ENCODE measurements at regions not wholly inside any gene's neighbourhood (a gene's known extent, or its start where the extent isn't known, plus 50 kb on each side); places are given as distances from the start of the nearest gene placed in this dataset.
"Not testable (repeated sequence)": the region's sequence is repeated elsewhere in the genome, so short reads cannot be mapped to it uniquely, and the experiment has no call there.

DNA sequence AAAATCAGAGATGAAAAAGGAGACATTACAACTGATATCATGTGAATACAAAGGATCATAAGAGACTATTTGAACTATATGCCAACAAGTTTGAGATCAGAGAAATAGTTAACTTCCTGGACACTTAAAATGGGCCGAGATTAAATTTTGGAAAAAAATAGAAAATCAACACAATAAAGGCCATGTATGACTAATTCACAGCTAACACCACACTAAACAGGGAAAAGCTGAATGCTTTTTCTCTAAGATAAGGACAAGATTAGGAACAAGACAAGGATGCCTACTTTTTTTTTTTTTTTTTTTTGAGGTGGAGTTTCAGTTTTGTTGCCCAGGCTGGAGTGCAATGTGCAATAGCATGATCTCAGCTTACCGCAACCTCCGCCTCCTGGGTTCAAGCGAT, 151.4 kb upstream of the MAGI2 start:
- TF ChIP-seq, protein P1, sequence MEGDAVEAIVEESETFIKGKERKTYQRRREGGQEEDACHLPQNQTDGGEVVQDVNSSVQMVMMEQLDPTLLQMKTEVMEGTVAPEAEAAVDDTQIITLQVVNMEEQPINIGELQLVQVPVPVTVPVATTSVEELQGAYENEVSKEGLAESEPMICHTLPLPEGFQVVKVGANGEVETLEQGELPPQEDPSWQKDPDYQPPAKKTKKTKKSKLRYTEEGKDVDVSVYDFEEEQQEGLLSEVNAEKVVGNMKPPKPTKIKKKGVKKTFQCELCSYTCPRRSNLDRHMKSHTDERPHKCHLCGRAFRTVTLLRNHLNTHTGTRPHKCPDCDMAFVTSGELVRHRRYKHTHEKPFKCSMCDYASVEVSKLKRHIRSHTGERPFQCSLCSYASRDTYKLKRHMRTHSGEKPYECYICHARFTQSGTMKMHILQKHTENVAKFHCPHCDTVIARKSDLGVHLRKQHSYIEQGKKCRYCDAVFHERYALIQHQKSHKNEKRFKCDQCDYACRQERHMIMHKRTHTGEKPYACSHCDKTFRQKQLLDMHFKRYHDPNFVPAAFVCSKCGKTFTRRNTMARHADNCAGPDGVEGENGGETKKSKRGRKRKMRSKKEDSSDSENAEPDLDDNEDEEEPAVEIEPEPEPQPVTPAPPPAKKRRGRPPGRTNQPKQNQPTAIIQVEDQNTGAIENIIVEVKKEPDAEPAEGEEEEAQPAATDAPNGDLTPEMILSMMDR (IDR thresholded peaks at IDR 0.05; ENCODE audit: insufficient read depth, low read depth, low read length, missing control alignments) = no peak
- no peak for DNase-seq (ENCODE audit: low read depth)

DNA sequence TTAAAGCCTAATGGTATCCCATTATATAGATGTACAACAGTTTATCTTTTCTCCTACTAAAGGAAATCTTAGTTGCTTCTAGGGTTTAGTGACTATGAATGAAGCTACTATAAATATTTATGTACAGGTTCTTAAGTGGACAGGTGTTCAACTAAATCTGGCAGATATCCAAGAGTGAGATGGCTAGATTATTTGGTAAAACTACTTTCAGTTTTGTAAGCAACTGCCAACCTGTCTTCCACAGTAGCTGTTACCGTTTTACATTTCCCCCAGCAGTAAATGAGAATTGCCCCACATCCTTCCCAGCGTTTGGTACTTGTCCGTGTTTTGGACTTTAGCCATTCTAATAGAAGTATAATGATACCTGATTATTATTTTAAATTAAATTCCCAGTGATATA, 144.9 kb upstream of the MAGI2 start:
- DNase-seq (ENCODE audit: low read depth) = no peak
- TF ChIP-seq, protein P1 (IDR thresholded peaks at IDR 0.05; ENCODE audit: insufficient read depth, low read depth, low read length, missing control alignments) = no peak
- H3K4me3 ChIP-seq (ENCODE audit: low read depth, low read length) = no peak overlapping the region

More for the DNA sequence above, 151.4 kb upstream of the MAGI2 start:
- no peak overlapping the region for H3K4me3 ChIP-seq (ENCODE audit: low read depth, low read length)

DNA sequence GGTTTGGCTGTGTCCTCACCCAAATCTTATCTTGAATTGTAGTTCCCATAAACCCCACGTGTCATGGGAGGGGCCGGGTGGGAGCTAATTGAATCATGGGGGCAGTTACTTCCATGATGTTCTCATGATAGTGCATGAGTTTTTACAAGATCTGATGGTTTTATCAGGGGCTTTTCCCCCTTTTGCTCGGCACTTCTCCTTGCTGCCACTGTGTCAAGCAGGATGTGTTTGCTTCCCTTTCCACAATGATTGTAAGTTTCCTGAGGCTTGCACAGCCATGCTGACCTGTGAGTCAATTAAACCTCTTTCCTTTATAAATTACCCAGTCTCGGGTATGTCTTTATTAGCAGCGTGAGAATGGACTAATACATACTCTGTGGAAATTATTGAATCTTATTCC, 141.2 kb upstream of the MAGI2 start:
- DNase-seq (ENCODE audit: low read depth); H3K4me3 ChIP-seq (ENCODE audit: low read depth, low read length): not testable (repeated sequence)

DNA sequence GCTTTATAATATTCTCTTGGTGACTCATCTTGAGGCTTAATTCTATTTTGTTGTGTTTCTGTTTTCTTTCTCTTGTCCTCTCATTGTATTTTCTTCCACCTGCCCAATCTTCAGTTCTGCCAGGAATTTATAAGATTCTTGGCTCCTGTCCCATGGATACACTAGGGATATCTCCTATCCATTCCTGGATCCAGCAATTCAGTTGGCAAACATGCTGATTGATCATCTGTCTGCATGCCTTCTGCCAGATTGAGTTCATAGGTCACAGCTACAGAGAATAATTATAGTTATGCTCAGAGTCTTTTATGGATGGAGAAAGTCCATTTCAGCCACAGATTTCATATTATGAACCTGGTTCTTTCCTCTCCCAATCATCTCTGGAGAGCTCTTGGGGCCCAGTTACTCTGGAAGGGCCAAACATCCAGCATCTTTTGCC, 140.4 kb upstream of the MAGI2 start:
- TF ChIP-seq, protein P1 (IDR thresholded peaks at IDR 0.05; ENCODE audit: insufficient read depth, low read depth, low read length, missing control alignments) = no peak
- DNase-seq (ENCODE audit: low read depth) = no peak
- no peak overlapping the region for H3K4me3 ChIP-seq (ENCODE audit: low read depth, low read length)

DNA sequence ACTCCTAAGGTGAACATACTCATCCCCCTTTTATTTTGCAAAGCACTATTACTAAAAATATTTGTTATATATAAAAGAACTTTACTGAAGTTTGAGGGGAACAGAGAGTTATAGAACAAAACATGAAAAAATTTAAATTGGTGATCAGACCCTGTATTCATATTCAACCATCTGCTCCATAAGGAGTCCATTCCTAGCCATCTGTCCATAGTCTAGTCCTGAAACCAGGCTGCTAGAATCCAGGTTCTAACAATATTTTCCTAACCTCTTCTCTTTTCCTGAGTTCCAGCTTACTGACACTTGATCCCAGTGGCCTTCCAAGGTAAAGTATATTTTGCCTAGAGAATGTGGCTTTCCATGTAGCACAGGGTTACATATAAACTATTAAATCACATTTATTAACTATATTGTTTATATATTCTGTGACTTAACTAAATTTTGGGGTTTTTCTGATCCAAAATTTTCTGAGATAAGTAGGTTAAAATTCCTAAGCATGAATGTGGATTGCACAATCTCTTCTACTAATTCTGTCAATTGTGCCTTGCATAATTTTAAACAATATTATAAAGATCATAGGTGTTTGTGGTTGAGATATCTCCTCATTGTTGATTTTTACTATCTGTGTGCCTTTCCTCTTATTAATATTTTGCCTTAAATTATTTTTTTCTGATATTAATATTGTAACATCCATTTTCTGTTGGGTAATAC, 137.6 kb upstream of the MAGI2 start:
- no peak overlapping the region for H3K4me3 ChIP-seq (ENCODE audit: low read depth, low read length)
- no peak for DNase-seq (ENCODE audit: low read depth)
- TF ChIP-seq, protein P1 (IDR thresholded peaks at IDR 0.05; ENCODE audit: insufficient read depth, low read depth, low read length, missing control alignments) = no peak

DNA sequence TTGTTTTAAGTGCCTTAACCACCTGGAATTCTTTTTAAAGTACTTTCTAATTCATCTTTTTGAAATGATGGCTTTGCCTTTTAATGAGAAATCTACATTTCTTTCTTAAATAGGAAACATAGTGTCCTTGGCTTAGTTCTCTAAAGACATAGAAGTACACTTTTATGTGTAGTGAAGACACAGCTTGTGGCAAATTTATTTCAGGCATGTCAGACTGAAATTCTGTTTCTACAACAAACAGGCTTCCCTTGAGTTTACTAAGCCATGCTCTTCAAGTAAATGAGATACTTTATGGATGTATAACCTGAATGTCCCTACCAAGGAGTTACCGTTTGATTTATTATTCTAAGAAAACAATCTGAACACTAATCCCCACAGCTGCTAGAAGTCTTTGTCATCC, 136.9 kb upstream of the MAGI2 start:
- H3K4me3 ChIP-seq (ENCODE audit: low read depth, low read length) = no peak overlapping the region
- TF ChIP-seq, protein P1 (IDR thresholded peaks at IDR 0.05; ENCODE audit: insufficient read depth, low read depth, low read length, missing control alignments) = no peak
- DNase-seq (ENCODE audit: low read depth) = no peak

DNA sequence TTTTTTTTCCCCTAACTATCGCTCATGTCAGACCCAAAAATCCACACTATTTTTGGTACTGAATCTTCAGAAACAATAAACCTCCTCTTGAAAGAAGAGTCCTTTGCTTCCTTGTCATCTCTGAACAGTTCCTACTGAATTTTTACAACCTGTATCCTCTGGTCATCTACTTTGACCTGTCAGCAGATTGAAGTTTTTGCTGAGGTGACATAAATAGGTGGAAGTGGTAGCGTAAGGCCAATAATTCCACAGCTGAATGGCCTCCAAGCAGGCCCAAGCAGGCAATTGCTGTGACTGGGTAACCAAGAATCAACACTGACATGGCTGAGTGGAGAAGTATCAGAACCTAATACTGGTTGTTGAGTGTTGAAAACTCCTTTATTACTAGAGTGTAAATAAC, 117.4 kb upstream of the MAGI2 start:
- H3K4me3 ChIP-seq (ENCODE audit: low read depth, low read length) = no peak overlapping the region
- TF ChIP-seq, protein P1 (IDR thresholded peaks at IDR 0.05; ENCODE audit: insufficient read depth, low read depth, low read length, missing control alignments) = no peak
- DNase-seq (ENCODE audit: low read depth) = no peak

Data from GM12865 (cell line).